Neural progenitor cell (in vitro differentiated cells): ENCODE measurements at regions not wholly inside any gene's neighbourhood (a gene's known extent, or its start where the extent isn't known, plus 50 kb on each side); places are given as distances from the start of the nearest gene placed in this dataset.
"Not testable (repeated sequence)": the region's sequence is repeated elsewhere in the genome, so short reads cannot be mapped to it uniquely, and the experiment has no call there.

Source experiments
- DNase-seq: peaks from one replicate; pipeline ENCODE4 v3.0.0-alpha.2; 2016; ENCODE audit warnings: low spot score
- H2AFZ ChIP-seq: fragments of 200-600 bp; sonication (generic); replicated peaks from 2 replicates; pipeline ENCODE4 v1.6.1; 2016; ENCODE audit warnings: antibody characterized with exemption
- H3F3A ChIP-seq: fragments of 200-600 bp; sonication (generic); 2 replicates; pipeline ENCODE4 v1.6.1; 2016; ENCODE audit warnings: antibody characterized with exemption, low read depth
- H3K27ac ChIP-seq: fragments of 200-600 bp; sonication (generic); 2 replicates; pipeline ENCODE4 v1.5.1; 2016; ENCODE audit warnings: mild to moderate bottlenecking
- H3K27me3 ChIP-seq: fragments of 200-600 bp; sonication (generic); 2 replicates; pipeline ENCODE4 v1.6.1; 2016; ENCODE audit warnings: mild to moderate bottlenecking, moderate library complexity
- H3K36me3 ChIP-seq: fragments of 200-600 bp; sonication (generic); 2 replicates; pipeline ENCODE4 v1.5.1; 2016
- H3K4me1 ChIP-seq: fragments of 200-600 bp; sonication (generic); 2 replicates; pipeline ENCODE4 v1.6.1; 2016; ENCODE audit warnings: mixed run types
- H3K4me2 ChIP-seq: fragments of 200-600 bp; sonication (generic); 2 replicates; pipeline ENCODE4 v1.6.1; 2016
- H3K4me3 ChIP-seq: fragments of 200-600 bp; sonication (generic); 2 replicates; pipeline ENCODE4 v1.5.1; 2016
- H3K79me2 ChIP-seq: fragments of 200-600 bp; sonication (generic); 2 replicates; pipeline ENCODE4 v1.6.1; 2016; ENCODE audit warnings: low read depth
- H3K9ac ChIP-seq: fragments of 200-600 bp; sonication (generic); 2 replicates; pipeline ENCODE4 v1.6.1; 2016
- H3K9me3 ChIP-seq: fragments of 200-600 bp; sonication (generic); 2 replicates; pipeline ENCODE4 v1.5.1; 2016; ENCODE audit warnings: low read depth
- H4K20me1 ChIP-seq: fragments of 200-600 bp; sonication (generic); 2 replicates; pipeline ENCODE4 v1.6.1; 2016; ENCODE audit warnings: low read depth
- H3K27ac Mint-ChIP-seq: 3 replicates; pipeline ENCODE4 v1.8.0; 2021; ENCODE audit warnings: mixed read lengths
- H3K27me3 Mint-ChIP-seq: 2 replicates; pipeline ENCODE4 v1.8.0; 2022; ENCODE audit warnings: low read depth, mild to moderate bottlenecking, inconsistent platforms, moderate library complexity, mixed read lengths; ENCODE audit not compliant: insufficient read depth
- H3K36me3 Mint-ChIP-seq: 3 replicates; pipeline ENCODE4 v1.8.0; 2021; ENCODE audit warnings: mixed read lengths
- H3K4me1 Mint-ChIP-seq: 3 replicates; pipeline ENCODE4 v1.8.0; 2021; ENCODE audit warnings: mixed read lengths
- H3K4me3 Mint-ChIP-seq: 3 replicates; pipeline ENCODE4 v1.8.0; 2021; ENCODE audit warnings: mild to moderate bottlenecking, moderate library complexity, mixed read lengths
- H3K9me3 Mint-ChIP-seq: 3 replicates; pipeline ENCODE4 v1.8.0; 2020; ENCODE audit warnings: mixed read lengths
- CTCF ChIP-seq: fragments of 200-600 bp; sonication (generic); IDR thresholded peaks from 2 replicates; pipeline ENCODE4 v1.5.1; 2017; ENCODE audit warnings: antibody characterized with exemption, mild to moderate bottlenecking
- EZH2 ChIP-seq: fragments of 200-600 bp; sonication (generic); IDR thresholded peaks from 2 replicates; pipeline ENCODE4 v1.6.1; 2017; ENCODE audit warnings: antibody characterized with exemption, mild to moderate bottlenecking, moderate library complexity
- EZH2phosphoT487 ChIP-seq: fragments of 200-600 bp; sonication (generic); IDR thresholded peaks from 2 replicates; pipeline ENCODE4 v1.6.1; 2017; ENCODE audit warnings: antibody characterized with exemption

GRCh38 chr2:215863687-215864086, 149.7 kb downstream of the MREG start:
- H3K27ac ChIP-seq, result no peak overlapping the region
- H3K4me3 ChIP-seq, result no peak overlapping the region
- H3K27me3 ChIP-seq, result no peaks in the 10 kb centered on the region
- Mint-ChIP-seq H3K4me1 (peaks cover 7% of the 10 kb centered on the region), H3K27me3 (no peaks in the 10 kb centered on the region), H3K27ac (no peak overlapping the region), H3K4me3 (no peak overlapping the region), H3K9me3 (no peaks in the 10 kb centered on the region), H3K36me3 (no peaks in the 10 kb centered on the region)
- H3K36me3 ChIP-seq, result no peaks in the 10 kb centered on the region
- H3F3A ChIP-seq, result no peaks in the 10 kb centered on the region
- H3K9me3 ChIP-seq, result no peaks in the 10 kb centered on the region
- H3K79me2 ChIP-seq, result no peaks in the 10 kb centered on the region
- TF ChIP-seq EZH2, result no peak
- H3K4me2 ChIP-seq, result no peak overlapping the region
- H2AFZ ChIP-seq, result no peak overlapping the region
- H4K20me1 ChIP-seq, result no peaks in the 10 kb centered on the region
- H3K4me1 ChIP-seq, result no peaks in the 10 kb centered on the region
- DNase-seq, result no peak
- H3K9ac ChIP-seq, result no peak overlapping the region

GRCh38 chr2:215862351-215862771, 151.0 kb downstream of the MREG start:
- Histone ChIP-seq H3K79me2 (no peaks in the 10 kb centered on the region), H3K4me1 (no peaks in the 10 kb centered on the region), H4K20me1 (no peaks in the 10 kb centered on the region), H3K27ac (no peak overlapping the region), H3K27me3 (no peaks in the 10 kb centered on the region), H3K36me3 (no peaks in the 10 kb centered on the region), H3K4me2 (no peak overlapping the region), H3K9me3 (no peaks in the 10 kb centered on the region), H3F3A (no peaks in the 10 kb centered on the region), H3K9ac (no peak overlapping the region), H3K4me3 (no peak overlapping the region), H2AFZ (no peak overlapping the region)
- no peaks in the 10 kb centered on the region for H3K27me3 Mint-ChIP-seq
- DNase-seq, result no peak
- H3K4me1 Mint-ChIP-seq, result peaks cover 7% of the 10 kb centered on the region
- no peak overlapping the region for H3K27ac Mint-ChIP-seq
- TF ChIP-seq EZH2phosphoT487 (no peak), CTCF (no peak), EZH2 (no peak)
- H3K36me3 Mint-ChIP-seq, result no peaks in the 10 kb centered on the region
- H3K4me3 Mint-ChIP-seq, result no peak overlapping the region
- H3K9me3 Mint-ChIP-seq, result no peaks in the 10 kb centered on the region

- DNase-seq, result no peak
- Histone ChIP-seq H3K79me2 (no peaks in the 10 kb centered on the region), H3K9ac (no peak overlapping the region), H2AFZ (no peak overlapping the region), H3K36me3 (no peaks in the 10 kb centered on the region), H3K27ac (no peak overlapping the region), H3K27me3 (no peaks in the 10 kb centered on the region), H3K9me3 (no peaks in the 10 kb centered on the region), H3K4me1 (no peaks in the 10 kb centered on the region), H4K20me1 (no peaks in the 10 kb centered on the region), H3K4me3 (no peak overlapping the region), H3F3A (no peaks in the 10 kb centered on the region), H3K4me2 (no peak overlapping the region)
- Mint-ChIP-seq H3K36me3 (no peaks in the 10 kb centered on the region), H3K9me3 (no peaks in the 10 kb centered on the region), H3K4me3 (no peak overlapping the region), H3K27me3 (no peaks in the 10 kb centered on the region), H3K4me1 (peaks cover 2% of the 10 kb centered on the region), H3K27ac (no peak overlapping the region)
- TF ChIP-seq EZH2phosphoT487, result no peak
Observed at GRCh38 chr2:215861607-215862350, 151.6 kb downstream of the MREG start.

GRCh38 chr2:215856080-215856479, 157.3 kb downstream of the MREG start:
- Histone ChIP-seq H3K4me2 (no peak overlapping the region), H4K20me1 (no peaks in the 10 kb centered on the region), H3K79me2 (no peaks in the 10 kb centered on the region), H3F3A (no peaks in the 10 kb centered on the region), H3K36me3 (no peaks in the 10 kb centered on the region), H3K27me3 (no peaks in the 10 kb centered on the region), H3K4me3 (no peak overlapping the region), H3K9ac (no peak overlapping the region), H3K4me1 (peaks cover 6% of the 10 kb centered on the region), H3K27ac (no peak overlapping the region), H2AFZ (no peak overlapping the region), H3K9me3 (no peaks in the 10 kb centered on the region)
- H3K9me3 Mint-ChIP-seq, result peaks cover 6% of the 10 kb centered on the region
- no peak for TF ChIP-seq EZH2phosphoT487
- no peak for TF ChIP-seq EZH2
- no peak overlapping the region for H3K4me3 Mint-ChIP-seq
- no peaks in the 10 kb centered on the region for H3K36me3 Mint-ChIP-seq
- H3K27ac Mint-ChIP-seq, result no peak overlapping the region
- DNase-seq, result no peak
- no peaks in the 10 kb centered on the region for H3K27me3 Mint-ChIP-seq
- no peaks in the 10 kb centered on the region for H3K4me1 Mint-ChIP-seq

GRCh38 chr2:215855308-215855707, 158.0 kb downstream of the MREG start:
- not testable (repeated sequence) for H3K79me2 ChIP-seq, H3K27ac Mint-ChIP-seq, H3K4me1 Mint-ChIP-seq, H3K4me2 ChIP-seq, H3K36me3 Mint-ChIP-seq, H3K36me3 ChIP-seq, H3K9me3 Mint-ChIP-seq, H3K27ac ChIP-seq, H3K9me3 ChIP-seq, H3K27me3 Mint-ChIP-seq, H3F3A ChIP-seq, H3K27me3 ChIP-seq, DNase-seq, H4K20me1 ChIP-seq, H3K4me3 ChIP-seq, H3K9ac ChIP-seq, H2AFZ ChIP-seq, H3K4me3 Mint-ChIP-seq, H3K4me1 ChIP-seq
